PFSK-1 (cell line): ENCODE measurements at regions not wholly inside any gene's neighbourhood (a gene's known extent, or its start where the extent isn't known, plus 50 kb on each side); places are given as distances from the start of the nearest gene placed in this dataset.

Experiments
- POLR2AphosphoS5 ChIP-seq: IDR thresholded peaks from 2 replicates; pipeline ENCODE4 v1.6.1; 2012; ENCODE audit warnings: low read depth, mild to moderate bottlenecking, control low read depth, low read length, moderate library complexity
- REST ChIP-seq, 2 experiments: IDR thresholded peaks; 2 replicates each; pipeline versions ENCODE4 v1.6.1 to v1.8.0; 2011 to 2012; ENCODE audit warnings: low read depth in 2 of 2, low read length in 2 of 2, control low read depth in 1 of 2, inconsistent platforms in 1 of 2, mild to moderate bottlenecking in 1 of 2, moderate library complexity in 1 of 2; ENCODE audit not compliant: insufficient read depth in 1 of 2
- TAF1 ChIP-seq: IDR thresholded peaks from 2 replicates; pipeline ENCODE4 v1.6.1; 2012; ENCODE audit warnings: low read length, control low read depth, borderline replicate concordance; ENCODE audit not compliant: insufficient read depth

GRCh38 chr1:222157612-222158011, 390.3 kb downstream of the HHIPL2 start:
- no peak for TF ChIP-seq POLR2AphosphoS5
- TF ChIP-seq REST (IDR thresholded peaks at IDR 0.05; ENCODE audit: insufficient read depth in 1 of 2, low read depth in 2 of 2, low read length in 2 of 2): no peak
- no peak for TF ChIP-seq TAF1
